Tibial nerve (tissue), 4 donors: ENCODE measurements at regions not wholly inside any gene's neighbourhood (a gene's known extent, or its start where the extent isn't known, plus 50 kb on each side); places are given as distances from the start of the nearest gene placed in this dataset.

Experiments used
- CTCF ChIP-seq, 5 experiments: fragments of 200-600 bp in 3 of 5; fragments of 450-650 bp in 2 of 5; sonication (generic) in 3 of 5; IDR thresholded peaks; one replicate each; pipeline ENCODE4 v1.5.1; 2016 to 2019; ENCODE audit warnings: antibody characterized with exemption in 5 of 5, mild to moderate bottlenecking in 3 of 5, moderate library complexity in 2 of 5
- EP300 ChIP-seq, 2 donors: sonication (generic); formaldehyde crosslinking; IDR thresholded peaks; one replicate each; pipeline ENCODE4 v1.6.1; 2017; ENCODE audit warnings: antibody characterized with exemption in 2 of 2, mild to moderate bottlenecking in 1 of 2
- POLR2A ChIP-seq, 2 donors: fragments of 450-650 bp; IDR thresholded peaks; one replicate each; pipeline ENCODE4 v1.6.1; 2017; ENCODE audit warnings: antibody characterized with exemption in 2 of 2, mild to moderate bottlenecking in 2 of 2, moderate library complexity in 2 of 2

- TF ChIP-seq CTCF (IDR thresholded peaks at IDR 0.05), result no peak
- TF ChIP-seq POLR2A (IDR thresholded peaks at IDR 0.05), result no peak
- no peak for TF ChIP-seq EP300 (IDR thresholded peaks at IDR 0.05)
These were observed 158.6 kb upstream of the FAT1 start for GRCh38 chr4:186882293-186882692.
